ENCODE measurements at regions not wholly inside any gene's neighbourhood (a gene's known extent, or its start where the extent isn't known, plus 50 kb on each side); places are given as distances from the start of the nearest gene placed in this dataset.

- TF ChIP-seq CTCF (IDR thresholded peaks at IDR 0.05; ENCODE audit: low read length), result no peak
- no peak for TF ChIP-seq EZH2 (IDR thresholded peaks at IDR 0.05; ENCODE audit: borderline replicate concordance, low read length)
Observed at GRCh38 chrX:146036000-146036399, 218.4 kb downstream of the SLITRK2 start.

Data from OCI-LY1 (cell line).